Thoracic aorta (tissue), 2 donors: ENCODE measurements at regions not wholly inside any gene's neighbourhood (a gene's known extent, or its start where the extent isn't known, plus 50 kb on each side); places are given as distances from the start of the nearest gene placed in this dataset.

Experiments used
- ATAC-seq: fragments of 150-250 bp; one replicate; pipeline ENCODE4 v1.8.0; 2017; ENCODE audit warnings: low read depth; ENCODE audit not compliant: insufficient number of reproducible peaks, low FRiP score
- DNase-seq: peaks from one replicate; pipeline ENCODE4 v3.0.0-alpha.2; 2020; ENCODE audit warnings: low spot score
- H3K27ac ChIP-seq, 2 donors: fragments of 200-600 bp; sonication (generic); 1 replicate in 1 of 2; 2 replicates in 1 of 2; pipeline ENCODE4 v1.5.1; 2016; ENCODE audit warnings: mild to moderate bottlenecking in 2 of 2, moderate library complexity in 2 of 2
- H3K27me3 ChIP-seq: fragments of 200-600 bp; sonication (generic); replicated peaks from 2 replicates; pipeline ENCODE4 v1.6.0; 2016; ENCODE audit warnings: mild to moderate bottlenecking; ENCODE audit not compliant: insufficient read depth
- H3K36me3 ChIP-seq: fragments of 200-600 bp; sonication (generic); one replicate; pipeline ENCODE4 v1.5.1; 2016
- H3K4me1 ChIP-seq, 2 donors: fragments of 200-600 bp; sonication (generic); 1 replicate in 1 of 2; 2 replicates in 1 of 2; pipeline versions ENCODE4 v1.5.1 to v1.6.0; 2016; ENCODE audit warnings: low read depth in 2 of 2, mild to moderate bottlenecking in 1 of 2; ENCODE audit not compliant: control insufficient read depth in 1 of 2
- H3K4me3 ChIP-seq: fragments of 200-600 bp; sonication (generic); 2 replicates; pipeline ENCODE4 v1.5.1; 2016; ENCODE audit warnings: mild to moderate bottlenecking
- H3K9me3 ChIP-seq: fragments of 200-600 bp; sonication (generic); 2 replicates; pipeline ENCODE4 v1.5.1; 2016
- CTCF ChIP-seq: fragments of 200-600 bp; sonication (generic); IDR thresholded peaks from one replicate; pipeline ENCODE4 v1.5.1; 2019; ENCODE audit warnings: antibody characterized with exemption

- no peak for DNase-seq
- Histone ChIP-seq H3K4me1 (no peaks in the 10 kb centered on the region), H3K27me3 (no peaks in the 10 kb centered on the region), H3K27ac (no peak overlapping the region), H3K9me3 (no peaks in the 10 kb centered on the region), H3K4me3 (no peak overlapping the region), H3K36me3 (no peaks in the 10 kb centered on the region)
- ATAC-seq, result no peak
- no peak for TF ChIP-seq CTCF
These were observed 93.7 kb upstream of the HS6ST1 start for GRCh38 chr2:128412181-128412871.

- no peaks in the 10 kb centered on the region for H3K9me3 ChIP-seq
- DNase-seq, result no peak
- H3K4me1 ChIP-seq, result no peaks in the 10 kb centered on the region
- no peak for TF ChIP-seq CTCF
- H3K27me3 ChIP-seq, result no peaks in the 10 kb centered on the region
- no peaks in the 10 kb centered on the region for H3K36me3 ChIP-seq
- no peak overlapping the region for H3K4me3 ChIP-seq
- no peak for ATAC-seq
- H3K27ac ChIP-seq, result no peak overlapping the region
These were observed 94.5 kb upstream of the HS6ST1 start for GRCh38 chr2:128413014-128413717.

- no peak for DNase-seq
These were observed 95.2 kb upstream of the HS6ST1 start for GRCh38 chr2:128413718-128414341.

GRCh38 chr2:128414351-128414750 is 95.7 kb upstream of the HS6ST1 start:
- no peaks in the 10 kb centered on the region for H3K9me3 ChIP-seq
- TF ChIP-seq CTCF, result no peak
- no peaks in the 10 kb centered on the region for H3K4me1 ChIP-seq
- H3K27ac ChIP-seq, result no peak overlapping the region
- no peak for ATAC-seq
- H3K4me3 ChIP-seq, result no peak overlapping the region
- H3K27me3 ChIP-seq, result no peaks in the 10 kb centered on the region
- no peaks in the 10 kb centered on the region for H3K36me3 ChIP-seq
- DNase-seq, result no peak

More at GRCh38 chr2:128413718-128414341, 95.2 kb upstream of the HS6ST1 start:
- Histone ChIP-seq H3K36me3 (no peaks in the 10 kb centered on the region), H3K27me3 (no peaks in the 10 kb centered on the region), H3K27ac (no peak overlapping the region), H3K9me3 (no peaks in the 10 kb centered on the region), H3K4me3 (no peak overlapping the region), H3K4me1 (no peaks in the 10 kb centered on the region)
- TF ChIP-seq CTCF, result no peak
- no peak for ATAC-seq
